GM19035 (cell line): ENCODE measurements at regions not wholly inside any gene's neighbourhood (a gene's known extent, or its start where the extent isn't known, plus 50 kb on each side); places are given as distances from the start of the nearest gene placed in this dataset.
"Not testable (repeated sequence)": the region's sequence is repeated elsewhere in the genome, so short reads cannot be mapped to it uniquely, and the experiment has no call there.

Experiments
- ATAC-seq: cut with Tn5 transposase; IDR thresholded peaks from one replicate; pipeline ENCODE4 v1.9.1; 2021; ENCODE audit not compliant: unreplicated experiment

DNA sequence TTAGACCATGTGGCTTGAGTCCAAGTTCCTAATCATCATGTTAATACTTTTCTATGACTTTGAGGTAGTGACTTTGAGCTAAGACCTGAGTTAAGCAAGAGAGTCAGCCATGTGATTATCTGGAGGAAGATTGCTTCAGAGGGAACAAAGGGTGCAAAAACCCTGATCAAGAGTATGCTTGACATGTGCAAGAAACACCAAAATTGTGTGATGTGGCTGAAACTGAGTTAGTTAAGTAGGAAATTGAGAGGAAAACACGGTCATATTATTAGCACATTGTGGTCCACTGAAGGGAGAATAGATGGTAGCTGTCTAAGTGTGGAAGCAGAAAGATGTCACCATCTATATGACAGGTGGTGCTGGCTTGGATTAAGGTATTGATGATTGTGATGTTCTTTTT lies 130.4 kb upstream of the MON1B start:
- no peak for ATAC-seq

DNA sequence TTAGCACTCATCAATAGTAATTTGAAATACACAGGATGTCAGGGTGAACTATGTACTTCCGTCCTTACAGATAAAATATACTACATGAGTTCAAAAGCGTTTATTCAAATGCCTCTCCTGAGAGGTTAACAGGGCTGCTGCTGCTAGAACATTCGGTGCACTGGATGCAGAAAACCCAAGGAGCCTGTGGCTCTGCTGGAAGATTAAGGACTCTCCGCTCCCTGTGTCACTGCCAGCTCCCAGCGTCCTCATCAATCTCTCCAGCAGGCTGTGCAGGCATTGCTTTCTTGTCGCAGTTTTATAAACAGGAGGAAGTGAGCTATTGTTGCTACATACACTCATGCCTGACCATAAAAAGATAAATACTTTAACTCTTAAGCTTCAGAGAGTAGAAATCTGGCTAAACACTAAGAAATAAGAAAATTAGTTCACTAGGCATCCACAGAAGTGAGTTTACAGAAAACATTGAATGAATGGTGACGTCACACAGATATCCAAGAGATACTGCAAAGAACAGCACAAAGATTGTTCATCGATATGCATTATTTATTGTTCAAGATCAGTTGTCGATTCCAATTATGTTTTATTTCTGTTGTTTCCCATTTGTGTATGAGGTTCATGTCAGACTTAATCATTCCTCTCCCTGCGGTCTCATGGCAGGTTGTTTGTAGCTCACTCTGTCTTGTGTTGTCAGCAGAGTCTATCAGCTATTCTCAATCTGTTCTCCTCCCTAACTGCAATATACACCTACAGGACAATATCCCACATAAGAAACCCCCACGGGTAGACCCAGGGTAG lies 127.9 kb upstream of the MON1B start:
- no peak for ATAC-seq

DNA sequence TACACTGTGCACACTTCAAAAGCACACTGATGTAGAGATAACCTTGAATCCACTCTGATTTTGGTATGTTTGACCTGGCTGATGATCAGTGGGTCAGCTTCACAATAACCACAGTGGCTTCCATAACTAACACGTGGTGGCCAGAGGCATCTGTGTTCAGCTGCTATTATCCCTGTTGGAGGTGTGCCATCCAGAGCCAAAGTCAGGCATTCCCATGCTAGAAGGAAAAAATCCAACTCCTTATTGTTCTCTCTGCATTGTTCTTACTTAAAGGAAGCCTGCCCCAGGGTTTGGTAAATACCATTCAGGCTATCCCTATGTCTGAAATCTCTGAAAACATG lies 127.3 kb upstream of the MON1B start:
- no peak for ATAC-seq

DNA sequence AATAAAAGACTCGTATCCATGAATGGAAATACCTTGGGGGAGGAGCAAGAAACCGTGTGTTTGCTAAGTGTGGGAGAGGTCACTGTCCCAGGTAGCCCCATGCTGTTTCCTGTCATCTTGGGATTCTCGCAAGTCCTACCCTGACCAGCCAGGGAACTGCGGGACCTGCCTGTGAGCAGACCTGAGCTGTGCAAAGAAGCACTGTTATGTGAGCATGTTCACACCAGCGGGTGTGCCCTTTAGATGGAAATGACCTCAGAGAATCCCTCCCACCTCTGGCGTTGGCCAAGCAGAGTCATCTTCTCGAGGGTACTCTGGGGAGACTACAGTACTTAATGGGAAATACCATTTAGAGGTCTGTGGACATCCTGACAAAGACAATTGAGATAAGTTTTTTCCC lies 127.0 kb upstream of the MON1B start:
- ATAC-seq, result no peak

DNA sequence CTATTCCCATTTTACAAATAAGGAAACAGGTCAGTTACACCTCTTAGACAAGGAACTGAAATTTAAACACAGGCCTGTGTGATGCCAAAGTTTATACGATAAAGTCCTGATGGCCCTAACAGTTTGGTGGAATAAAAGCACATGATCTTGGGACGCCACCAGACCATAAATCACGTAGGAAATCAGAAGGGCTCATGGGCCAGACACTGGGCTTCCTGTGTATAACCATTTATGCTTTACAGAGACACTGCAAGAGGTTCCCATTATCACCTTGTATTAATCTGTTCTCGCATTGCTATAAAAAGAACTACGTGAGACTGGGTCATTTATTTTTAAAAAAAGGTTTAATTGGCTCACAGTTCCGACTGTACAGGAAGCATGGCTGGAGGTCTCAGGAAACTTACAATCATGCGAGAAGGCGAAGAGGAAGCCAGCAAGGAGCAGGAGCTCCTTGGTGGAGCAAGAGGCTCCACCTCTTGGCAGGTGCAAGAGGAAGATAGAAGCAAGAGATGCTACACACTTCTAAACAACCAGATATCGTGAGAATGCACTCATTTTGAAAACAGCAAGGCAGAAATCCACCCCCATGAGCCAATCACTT lies 124.0 kb upstream of the MON1B start:
- ATAC-seq, result no peak

DNA sequence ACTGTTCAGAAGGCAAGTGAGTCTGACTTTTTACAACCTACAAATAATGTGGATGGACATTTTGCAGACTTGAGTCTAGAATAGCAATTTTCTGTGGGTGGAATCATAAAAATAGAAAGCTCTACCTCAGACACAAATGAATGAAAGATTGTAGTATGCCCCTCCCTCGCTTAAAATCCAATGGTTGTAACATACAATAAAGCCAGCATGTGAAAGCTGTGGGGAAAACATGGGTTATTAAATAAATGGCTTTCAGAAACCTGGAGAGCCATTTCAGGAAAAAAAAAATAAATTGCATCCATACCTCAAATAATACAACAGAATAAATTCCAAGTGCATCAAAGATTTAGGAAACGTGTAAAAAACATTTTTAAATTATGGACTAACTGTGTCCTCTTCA lies 123.1 kb upstream of the MON1B start:
- no peak for ATAC-seq

DNA sequence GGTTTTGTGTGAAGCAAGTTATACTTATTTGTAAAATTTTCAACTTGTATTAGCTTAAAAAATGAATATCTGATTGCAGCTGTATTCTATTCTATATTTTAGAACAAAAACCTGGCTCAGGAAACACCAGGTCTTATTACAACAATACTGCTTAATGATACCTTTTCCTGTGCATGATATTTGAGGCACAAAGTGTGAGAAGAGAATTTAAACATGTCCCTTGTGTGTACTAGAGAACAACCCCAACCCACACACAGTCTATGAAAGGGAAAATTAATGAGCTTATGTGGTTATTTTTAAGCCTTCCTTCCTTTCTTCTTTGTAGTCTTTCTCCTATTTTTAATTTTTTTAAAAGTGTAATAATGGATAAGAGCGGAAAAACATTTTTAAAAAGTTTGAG lies 122.6 kb upstream of the MON1B start:
- no peak for ATAC-seq

DNA sequence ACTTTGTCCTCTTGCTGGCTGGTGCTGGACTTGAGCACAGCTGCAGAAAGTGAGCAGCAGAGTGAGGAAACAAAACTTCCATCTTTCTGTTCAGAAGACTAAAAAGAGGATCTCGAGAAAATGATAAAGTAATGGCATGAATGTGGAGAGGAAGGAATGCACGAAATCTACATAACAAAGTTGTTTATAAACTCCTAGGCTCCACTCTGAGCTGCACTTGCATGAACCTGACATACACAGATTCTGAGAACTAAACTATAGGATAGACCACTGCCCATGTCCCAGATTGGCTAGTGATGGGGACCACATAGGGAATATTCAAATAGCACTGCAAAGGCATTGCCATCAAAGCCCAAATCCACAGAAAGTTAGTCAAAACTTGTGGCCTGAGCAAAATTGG lies 121.1 kb upstream of the MON1B start:
- ATAC-seq, result no peak

DNA sequence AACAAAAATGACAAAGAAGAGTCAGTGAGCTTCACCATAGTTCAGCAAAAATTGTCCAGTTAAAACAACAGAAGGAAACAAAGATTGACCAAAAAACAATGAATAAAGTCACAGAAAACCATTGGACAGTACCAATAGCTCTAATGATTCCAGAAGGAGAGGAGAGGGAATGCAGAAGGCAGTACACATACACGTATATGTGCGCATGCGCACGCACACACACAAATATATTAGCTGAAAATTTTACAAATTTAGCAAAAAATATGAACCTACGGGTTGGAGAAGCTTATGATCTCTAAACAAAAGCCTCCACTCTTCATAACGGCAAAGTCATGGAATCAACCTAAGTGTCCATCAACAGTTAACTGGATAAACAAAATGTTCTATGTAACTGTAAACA lies 120.3 kb upstream of the MON1B start:
- ATAC-seq, result no peak

DNA sequence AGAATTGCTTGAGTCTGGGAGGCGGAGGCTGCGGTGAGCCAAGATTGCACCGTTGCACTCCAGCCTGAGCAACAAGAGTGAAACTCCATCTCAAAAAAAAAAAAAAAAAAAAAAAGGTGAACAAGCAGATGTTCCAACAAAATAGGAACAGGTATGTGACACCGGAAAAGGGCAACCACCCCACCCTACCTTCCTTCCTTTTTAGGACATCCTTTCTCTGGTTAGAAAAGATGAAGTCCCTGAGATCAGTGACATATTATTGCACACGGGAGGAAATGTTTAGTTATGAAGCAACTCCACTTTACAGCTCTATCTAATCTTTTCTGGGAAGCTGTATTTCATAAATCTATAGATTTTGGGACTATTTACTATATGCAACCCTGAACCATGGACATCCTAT lies 114.2 kb upstream of the MON1B start:
- ATAC-seq, result no peak

DNA sequence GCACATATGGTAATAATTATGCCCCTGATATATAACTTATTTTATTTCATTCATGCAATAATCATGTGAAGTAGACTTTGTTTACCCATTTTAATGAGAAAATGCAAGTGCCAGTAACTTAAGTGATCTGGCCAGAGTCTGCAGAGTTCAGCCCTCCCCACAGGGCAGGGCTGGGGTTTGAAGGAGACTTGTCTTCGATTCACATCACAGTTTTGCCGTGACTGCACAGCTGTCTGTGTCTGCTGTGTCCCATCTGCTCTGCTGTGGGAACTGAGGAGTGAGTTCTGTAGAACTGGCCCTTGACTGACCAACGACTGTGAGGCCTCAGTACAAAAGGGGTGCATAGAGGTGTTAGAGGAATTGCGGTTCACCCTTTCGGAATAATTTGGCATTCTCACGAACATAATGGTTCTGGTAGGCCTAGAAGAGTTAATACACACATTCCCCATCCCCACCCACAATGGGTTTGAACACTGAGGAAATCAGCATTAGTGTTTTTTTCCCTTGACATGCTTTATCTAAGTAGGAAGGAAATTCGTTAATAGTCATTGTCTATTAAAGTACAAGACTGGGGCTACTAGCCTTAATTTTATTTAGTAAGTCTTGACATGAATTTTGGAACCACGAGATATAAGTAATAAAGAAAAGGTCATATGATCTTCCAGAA lies 113.6 kb upstream of the MON1B start:
- ATAC-seq, result no peak

DNA sequence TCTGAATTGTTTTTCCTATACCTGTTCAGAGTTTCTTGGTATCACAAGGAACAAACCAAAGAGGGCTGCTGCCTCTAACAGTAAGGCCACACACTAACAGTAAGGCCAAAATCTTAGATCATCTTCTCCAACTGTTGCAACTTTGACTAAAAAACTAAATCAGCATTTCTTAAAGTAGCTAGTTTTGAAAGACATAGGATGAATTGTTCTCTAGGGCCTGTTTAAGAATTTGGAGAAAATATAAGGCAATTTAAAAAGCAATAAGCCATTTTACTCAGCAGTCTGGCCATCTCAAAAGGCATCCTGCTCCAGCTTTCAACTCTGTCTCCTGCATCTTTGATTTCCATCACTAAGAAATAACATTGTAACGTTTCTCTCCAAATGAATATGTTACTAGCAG lies 105.0 kb upstream of the MON1B start:
- ATAC-seq, result no peak

DNA sequence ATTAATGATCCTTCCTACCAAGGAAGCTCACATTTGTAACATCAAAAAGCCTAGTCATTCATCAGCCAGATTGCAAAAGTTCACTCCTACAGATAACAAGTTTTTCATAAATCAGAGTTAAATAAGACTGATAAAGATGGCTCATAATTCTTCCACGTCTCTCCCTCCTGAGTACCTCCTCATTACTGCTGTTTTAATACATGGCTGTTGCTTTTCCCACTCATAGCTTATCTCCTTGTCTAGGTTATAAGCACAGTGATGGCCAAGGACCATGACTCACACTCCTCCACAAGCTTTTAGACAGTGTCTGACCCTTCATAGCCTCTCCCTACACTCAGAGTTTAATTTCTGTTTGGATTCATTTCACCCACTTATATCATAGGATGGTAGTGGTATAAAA lies 100.9 kb upstream of the MON1B start:
- no peak for ATAC-seq

DNA sequence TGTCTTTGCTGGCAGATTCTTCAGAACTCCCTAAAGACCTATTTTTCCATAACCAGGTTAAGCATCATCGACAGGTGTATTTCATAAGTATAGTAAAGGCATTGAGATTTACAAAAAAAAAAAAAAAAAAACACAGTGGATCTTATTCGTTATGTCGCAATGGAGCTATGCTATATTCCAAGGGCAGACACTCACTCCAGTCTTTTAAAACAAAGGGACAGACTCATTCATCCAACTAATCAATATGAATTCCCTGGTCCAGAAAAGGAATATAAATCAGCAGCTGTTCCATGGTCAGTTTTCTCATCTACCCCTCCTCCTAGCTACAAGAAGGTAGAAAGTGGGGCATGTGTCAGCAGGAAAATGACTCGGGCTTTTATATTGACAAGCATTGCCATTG lies 97.7 kb upstream of the MON1B start:
- ATAC-seq, result no peak

DNA sequence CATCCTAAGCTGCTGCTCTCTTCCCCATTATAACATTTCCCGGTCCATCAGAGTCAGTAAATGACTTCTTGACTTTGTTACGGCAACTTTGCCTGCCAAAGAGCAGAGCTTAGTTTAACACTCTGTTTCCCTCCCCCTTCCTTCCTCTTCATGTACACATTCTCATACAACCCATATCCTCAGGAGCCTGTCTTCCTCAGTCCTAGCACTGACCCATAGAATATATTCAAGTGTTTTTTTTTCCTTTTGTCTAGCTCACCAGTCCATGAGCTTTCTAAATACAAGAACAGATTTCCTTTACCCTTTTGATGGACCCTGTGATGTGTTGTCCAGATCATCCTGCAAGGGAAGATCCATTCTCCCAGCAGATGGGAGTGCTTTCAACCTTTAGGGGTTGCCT lies 97.0 kb upstream of the MON1B start:
- ATAC-seq, result no peak

DNA sequence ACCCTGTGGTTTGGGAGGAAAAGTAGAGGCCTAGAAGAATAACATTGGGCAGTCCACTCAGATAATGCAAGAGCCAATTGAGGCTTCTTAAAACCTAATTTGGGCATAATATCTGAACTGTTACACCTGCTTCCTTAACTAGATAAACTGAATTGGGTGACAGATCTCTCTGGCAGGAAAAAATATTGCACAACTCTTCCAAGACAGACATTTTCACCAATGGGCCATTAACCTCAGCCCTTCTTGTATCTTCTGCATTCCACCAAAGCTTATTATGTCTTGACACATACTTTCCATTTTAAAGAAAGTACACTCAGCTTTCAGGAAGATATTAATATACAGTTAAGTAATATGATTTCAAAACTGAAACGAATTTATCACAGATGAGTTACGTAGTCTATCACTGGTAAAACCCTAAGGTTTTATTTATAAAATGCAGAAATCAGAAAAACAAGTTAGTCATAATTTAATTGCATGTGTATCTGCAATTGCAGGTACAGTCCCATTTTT lies 79.9 kb upstream of the MON1B start:
- no peak for ATAC-seq

DNA sequence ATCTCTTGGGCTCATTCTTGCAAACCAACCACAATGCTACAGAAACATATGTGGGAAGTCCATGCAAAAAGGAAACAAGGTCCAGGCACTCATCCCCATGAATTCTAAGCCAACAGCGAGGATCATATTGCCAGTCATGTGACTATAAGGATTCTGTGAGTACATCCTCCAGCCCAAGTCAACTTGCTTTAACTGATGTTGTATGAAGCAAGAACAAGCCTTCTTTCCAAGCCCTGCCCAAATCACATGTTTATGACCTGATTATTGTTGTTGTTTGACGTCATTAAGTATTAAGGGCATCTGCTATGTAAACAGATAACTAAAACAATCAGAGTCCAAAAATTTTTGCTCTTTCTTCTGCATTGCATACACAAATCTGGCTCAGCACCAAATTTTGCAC lies 78.2 kb upstream of the MON1B start:
- no peak for ATAC-seq

DNA sequence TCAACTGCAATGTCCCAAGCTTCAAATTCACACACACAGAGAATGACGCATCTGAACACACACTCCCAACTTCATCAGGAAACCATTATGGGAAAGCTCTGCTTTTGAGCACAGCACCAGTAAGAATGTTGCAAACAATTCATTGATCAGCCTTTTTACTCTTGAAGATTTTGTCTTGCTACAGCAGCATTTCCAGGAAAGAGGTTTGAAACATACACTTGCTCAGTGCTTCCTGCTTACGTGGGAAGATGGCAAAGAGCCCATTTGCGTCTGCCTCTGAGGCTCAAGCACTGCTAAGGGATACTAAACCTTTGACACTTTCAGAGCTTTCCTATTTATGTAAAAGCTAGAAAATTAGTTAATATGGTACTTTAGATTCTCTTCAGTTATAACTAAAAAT lies 77.2 kb upstream of the MON1B start:
- ATAC-seq, result no peak

DNA sequence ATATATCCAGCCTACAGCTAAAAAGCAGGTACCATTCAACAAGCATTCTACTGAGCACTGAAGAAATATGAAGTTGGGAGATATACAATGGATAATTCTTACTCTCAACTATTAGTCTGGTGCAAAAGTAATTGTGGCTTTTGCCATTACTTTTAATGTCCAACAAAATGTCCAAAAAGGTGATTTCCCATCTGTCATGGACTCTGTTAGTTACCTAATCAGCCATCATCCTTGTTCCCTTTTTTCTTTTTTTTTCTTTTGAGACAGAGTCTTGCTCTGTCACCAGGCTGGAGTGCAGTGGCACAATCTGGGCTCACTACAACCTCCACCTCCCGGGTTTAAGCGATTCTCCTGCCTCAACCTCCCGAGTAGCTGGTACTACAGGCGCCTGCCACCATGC lies 76.6 kb upstream of the MON1B start:
- ATAC-seq, result not testable (repeated sequence)

DNA sequence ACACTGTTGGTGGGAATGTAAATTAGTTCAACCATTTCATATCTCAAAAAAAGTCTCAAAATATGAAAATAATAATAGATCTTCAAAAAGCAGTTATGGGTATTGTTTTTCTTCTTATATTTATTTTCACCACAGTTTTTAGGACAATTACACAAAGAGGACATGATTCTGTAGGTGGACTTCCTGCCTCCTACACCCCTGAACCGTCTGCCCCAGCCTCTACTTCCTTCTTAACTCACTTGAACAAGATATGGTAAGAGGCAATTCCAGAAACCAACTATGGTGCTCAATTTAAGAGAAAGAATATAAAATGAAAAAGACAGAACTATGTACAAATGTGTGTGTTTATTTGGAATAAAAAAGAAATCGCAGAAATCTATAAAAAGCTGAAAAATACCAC lies 74.1 kb upstream of the MON1B start:
- no peak for ATAC-seq

DNA sequence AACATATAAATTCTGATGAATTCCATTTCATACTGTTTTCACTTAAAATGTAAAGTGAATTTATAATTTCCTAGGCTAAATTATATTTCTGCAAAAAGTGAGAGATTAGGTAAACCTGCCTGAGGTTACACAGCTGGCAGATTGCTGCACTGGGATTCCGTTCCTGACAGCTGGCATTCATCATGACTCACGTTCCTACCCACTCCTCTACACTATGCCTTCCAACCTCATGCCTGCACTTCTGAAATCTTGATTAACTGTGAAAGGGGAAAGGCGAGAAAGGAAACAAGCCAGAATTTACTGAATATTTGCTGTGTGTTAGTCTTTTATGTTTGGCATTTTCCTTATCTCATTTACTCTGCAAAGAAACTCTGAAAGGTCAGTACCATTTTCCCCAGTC lies 73.3 kb upstream of the MON1B start:
- no peak for ATAC-seq

DNA sequence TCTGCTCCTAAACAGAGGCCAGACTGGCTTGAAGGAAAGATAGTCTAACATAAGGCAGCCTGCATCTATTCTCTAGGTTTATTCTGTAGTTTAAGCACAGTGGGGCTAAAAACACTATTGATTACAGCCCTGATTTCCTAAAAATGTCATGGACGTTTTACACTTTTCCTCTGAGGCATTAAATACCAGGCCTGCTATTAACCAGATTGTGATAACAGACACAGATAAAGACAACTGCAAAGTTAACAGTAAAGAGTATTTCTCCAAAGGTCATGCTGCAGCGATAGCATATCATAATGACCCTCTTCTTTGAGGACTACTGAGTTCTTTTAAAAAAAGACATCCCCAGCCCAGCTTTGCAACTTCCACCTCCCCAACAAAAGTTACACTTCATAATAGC lies 59.6 kb upstream of the MON1B start:
- ATAC-seq, result no peak
